ENCODE measurements at regions not wholly inside any gene's neighbourhood (a gene's known extent, or its start where the extent isn't known, plus 50 kb on each side); places are given as distances from the start of the nearest gene placed in this dataset.

GRCh38 chr2:238563551-238563950, 136.8 kb downstream of the ASB1 start:
- H3K27ac Mint-ChIP-seq, result no peak overlapping the region
- ATAC-seq (replicated peaks), result no peak
- no peak overlapping the region for H3K4me3 Mint-ChIP-seq
- H3K27me3 Mint-ChIP-seq, result no peaks in the 10 kb centered on the region
- no peaks in the 10 kb centered on the region for H3K9me3 Mint-ChIP-seq
- no peaks in the 10 kb centered on the region for H3K36me3 Mint-ChIP-seq (ENCODE audit: low read depth)
- H3K4me1 Mint-ChIP-seq, result no peaks in the 10 kb centered on the region

- Mint-ChIP-seq H3K4me3 (no peak overlapping the region), H3K27me3 (no peaks in the 10 kb centered on the region), H3K9me3 (no peaks in the 10 kb centered on the region), H3K36me3 (ENCODE audit: low read depth) (no peaks in the 10 kb centered on the region), H3K4me1 (no peaks in the 10 kb centered on the region), H3K27ac (no peak overlapping the region)
- no peak for ATAC-seq (replicated peaks)
Measured at GRCh38 chr2:238564286-238564920, 137.7 kb downstream of the ASB1 start.

- Mint-ChIP-seq H3K4me3 (no peak overlapping the region), H3K36me3 (ENCODE audit: low read depth) (no peaks in the 10 kb centered on the region), H3K9me3 (no peaks in the 10 kb centered on the region), H3K27ac (no peak overlapping the region), H3K27me3 (no peaks in the 10 kb centered on the region), H3K4me1 (no peaks in the 10 kb centered on the region)
- no peak for ATAC-seq (replicated peaks)
Measured at GRCh38 chr2:238565031-238565430, 138.3 kb downstream of the ASB1 start.

GRCh38 chr2:238566001-238566645, 139.4 kb downstream of the ASB1 start:
- ATAC-seq (replicated peaks), result no peak
- Mint-ChIP-seq H3K27me3 (no peaks in the 10 kb centered on the region), H3K9me3 (no peaks in the 10 kb centered on the region), H3K4me3 (no peak overlapping the region), H3K27ac (no peak overlapping the region), H3K36me3 (ENCODE audit: low read depth) (no peaks in the 10 kb centered on the region), H3K4me1 (no peaks in the 10 kb centered on the region)

- Mint-ChIP-seq H3K4me1 (no peaks in the 10 kb centered on the region), H3K9me3 (no peaks in the 10 kb centered on the region), H3K27ac (no peak overlapping the region), H3K27me3 (no peaks in the 10 kb centered on the region), H3K36me3 (ENCODE audit: low read depth) (no peaks in the 10 kb centered on the region), H3K4me3 (no peak overlapping the region)
- no peak for ATAC-seq (replicated peaks)
Measured at GRCh38 chr2:238567067-238567855, 140.5 kb downstream of the ASB1 start.

- H3K27me3 Mint-ChIP-seq, result no peaks in the 10 kb centered on the region
Measured at GRCh38 chr2:238567996-238568395, 141.3 kb downstream of the ASB1 start.

GRCh38 chr2:238568455-238569440, 142.0 kb downstream of the ASB1 start:
- H3K9me3 Mint-ChIP-seq, result no peaks in the 10 kb centered on the region

More at GRCh38 chr2:238567996-238568395, 141.3 kb downstream of the ASB1 start:
- Mint-ChIP-seq H3K4me1 (no peaks in the 10 kb centered on the region), H3K9me3 (no peaks in the 10 kb centered on the region), H3K27ac (no peak overlapping the region), H3K4me3 (no peak overlapping the region), H3K36me3 (ENCODE audit: low read depth) (no peaks in the 10 kb centered on the region)
- no peak for ATAC-seq (replicated peaks)

GRCh38 chr2:238569507-238570195, 142.9 kb downstream of the ASB1 start:
- Mint-ChIP-seq H3K4me1 (no peaks in the 10 kb centered on the region), H3K4me3 (no peak overlapping the region), H3K27me3 (no peaks in the 10 kb centered on the region), H3K27ac (no peak overlapping the region), H3K9me3 (no peaks in the 10 kb centered on the region), H3K36me3 (ENCODE audit: low read depth) (no peaks in the 10 kb centered on the region)
- no peak for ATAC-seq (replicated peaks)

More at GRCh38 chr2:238568455-238569440, 142.0 kb downstream of the ASB1 start:
- Mint-ChIP-seq H3K27me3 (no peaks in the 10 kb centered on the region), H3K36me3 (ENCODE audit: low read depth) (no peaks in the 10 kb centered on the region), H3K4me3 (no peak overlapping the region), H3K27ac (no peak overlapping the region), H3K4me1 (no peaks in the 10 kb centered on the region)
- no peak for ATAC-seq (replicated peaks)

- H3K36me3 Mint-ChIP-seq (ENCODE audit: low read depth), result no peaks in the 10 kb centered on the region
Measured at GRCh38 chr2:238570391-238570790, 143.7 kb downstream of the ASB1 start.

GRCh38 chr2:238570926-238571325, 144.2 kb downstream of the ASB1 start:
- Mint-ChIP-seq H3K4me3 (no peak overlapping the region), H3K27ac (no peak overlapping the region), H3K4me1 (no peaks in the 10 kb centered on the region), H3K27me3 (no peaks in the 10 kb centered on the region), H3K9me3 (no peaks in the 10 kb centered on the region), H3K36me3 (ENCODE audit: low read depth) (no peaks in the 10 kb centered on the region)
- no peak for ATAC-seq (replicated peaks)

More at GRCh38 chr2:238570391-238570790, 143.7 kb downstream of the ASB1 start:
- H3K4me3 Mint-ChIP-seq, result no peak overlapping the region
- H3K27ac Mint-ChIP-seq, result no peak overlapping the region
- no peaks in the 10 kb centered on the region for H3K27me3 Mint-ChIP-seq
- no peaks in the 10 kb centered on the region for H3K9me3 Mint-ChIP-seq
- H3K4me1 Mint-ChIP-seq, result no peaks in the 10 kb centered on the region
- ATAC-seq (replicated peaks), result no peak

- no peaks in the 10 kb centered on the region for H3K27me3 Mint-ChIP-seq
- ATAC-seq (replicated peaks), result no peak
- no peaks in the 10 kb centered on the region for H3K36me3 Mint-ChIP-seq (ENCODE audit: low read depth)
- no peaks in the 10 kb centered on the region for H3K9me3 Mint-ChIP-seq
- H3K4me3 Mint-ChIP-seq, result no peak overlapping the region
- no peaks in the 10 kb centered on the region for H3K4me1 Mint-ChIP-seq
- H3K27ac Mint-ChIP-seq, result no peak overlapping the region
Measured at GRCh38 chr2:238571661-238572372, 145.1 kb downstream of the ASB1 start.

- no peaks in the 10 kb centered on the region for H3K36me3 Mint-ChIP-seq (ENCODE audit: low read depth)
- H3K27me3 Mint-ChIP-seq, result peaks cover under 1% of the 10 kb centered on the region
- no peak overlapping the region for H3K4me3 Mint-ChIP-seq
- no peak for ATAC-seq (replicated peaks)
- no peaks in the 10 kb centered on the region for H3K9me3 Mint-ChIP-seq
- no peak overlapping the region for H3K27ac Mint-ChIP-seq
- no peaks in the 10 kb centered on the region for H3K4me1 Mint-ChIP-seq
Measured at GRCh38 chr2:238573065-238573778, 146.5 kb downstream of the ASB1 start.

GRCh38 chr2:238573916-238574315, 147.2 kb downstream of the ASB1 start:
- no peaks in the 10 kb centered on the region for H3K9me3 Mint-ChIP-seq
- peaks cover 4% of the 10 kb centered on the region for H3K27me3 Mint-ChIP-seq
- no peaks in the 10 kb centered on the region for H3K36me3 Mint-ChIP-seq (ENCODE audit: low read depth)
- no peaks in the 10 kb centered on the region for H3K4me1 Mint-ChIP-seq
- H3K4me3 Mint-ChIP-seq, result no peak overlapping the region
- no peak overlapping the region for H3K27ac Mint-ChIP-seq
- no peak for ATAC-seq (replicated peaks)

Measured in activated T-helper 17 cell treated with anti-CD3 and anti-CD28 coated beads, Interleukin-2, amount 50 U/mL, for 72 hours (primary cell).